LNCAP (cell line): ENCODE measurements at regions not wholly inside any gene's neighbourhood (a gene's known extent, or its start where the extent isn't known, plus 50 kb on each side); places are given as distances from the start of the nearest gene placed in this dataset.

Experiments used
- TF ChIP-seq, protein P1 (sequence below): fragments of 450-650 bp; IDR thresholded peaks from 2 replicates; pipeline ENCODE4 v1.5.1; 2017; ENCODE audit warnings: mild to moderate bottlenecking

GRCh38 chr4:14289708-14290107, 662.2 kb upstream of the BOD1L1 start:
- TF ChIP-seq, protein P1, sequence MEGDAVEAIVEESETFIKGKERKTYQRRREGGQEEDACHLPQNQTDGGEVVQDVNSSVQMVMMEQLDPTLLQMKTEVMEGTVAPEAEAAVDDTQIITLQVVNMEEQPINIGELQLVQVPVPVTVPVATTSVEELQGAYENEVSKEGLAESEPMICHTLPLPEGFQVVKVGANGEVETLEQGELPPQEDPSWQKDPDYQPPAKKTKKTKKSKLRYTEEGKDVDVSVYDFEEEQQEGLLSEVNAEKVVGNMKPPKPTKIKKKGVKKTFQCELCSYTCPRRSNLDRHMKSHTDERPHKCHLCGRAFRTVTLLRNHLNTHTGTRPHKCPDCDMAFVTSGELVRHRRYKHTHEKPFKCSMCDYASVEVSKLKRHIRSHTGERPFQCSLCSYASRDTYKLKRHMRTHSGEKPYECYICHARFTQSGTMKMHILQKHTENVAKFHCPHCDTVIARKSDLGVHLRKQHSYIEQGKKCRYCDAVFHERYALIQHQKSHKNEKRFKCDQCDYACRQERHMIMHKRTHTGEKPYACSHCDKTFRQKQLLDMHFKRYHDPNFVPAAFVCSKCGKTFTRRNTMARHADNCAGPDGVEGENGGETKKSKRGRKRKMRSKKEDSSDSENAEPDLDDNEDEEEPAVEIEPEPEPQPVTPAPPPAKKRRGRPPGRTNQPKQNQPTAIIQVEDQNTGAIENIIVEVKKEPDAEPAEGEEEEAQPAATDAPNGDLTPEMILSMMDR: no peak

- TF ChIP-seq, protein P1: no peak
Measured at GRCh38 chr4:14293582-14293981, 666.1 kb upstream of the BOD1L1 start.

DNA sequence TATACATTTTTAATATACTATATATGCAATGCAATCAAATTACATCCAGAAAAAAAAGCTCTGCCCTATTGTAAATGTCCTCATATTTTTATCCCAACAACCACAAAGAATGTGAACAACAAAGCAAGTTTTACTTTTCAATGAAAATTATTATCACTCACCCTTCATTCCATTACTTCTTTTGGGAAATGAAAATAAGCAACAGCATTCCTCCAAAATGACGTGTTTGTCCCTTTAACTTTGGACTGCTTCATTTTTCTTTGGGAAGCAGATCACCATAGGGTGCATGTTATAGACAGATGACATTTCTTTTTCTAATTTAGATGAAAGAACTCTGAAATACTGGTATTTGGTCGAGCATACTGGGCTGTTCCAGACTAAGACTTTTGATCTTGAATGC, 667.1 kb upstream of the BOD1L1 start:
- TF ChIP-seq, protein P1: no peak

GRCh38 chr4:14299166-14299565, 671.6 kb upstream of the BOD1L1 start:
- TF ChIP-seq, protein P1: no peak

GRCh38 chr4:14302021-14302420, 674.5 kb upstream of the BOD1L1 start:
- TF ChIP-seq, protein P1: no peak

- TF ChIP-seq, protein P1: no peak
Measured at GRCh38 chr4:14303856-14304255, 676.3 kb upstream of the BOD1L1 start.

GRCh38 chr4:14308229-14308651, 680.7 kb upstream of the BOD1L1 start:
- TF ChIP-seq, protein P1: no peak

DNA sequence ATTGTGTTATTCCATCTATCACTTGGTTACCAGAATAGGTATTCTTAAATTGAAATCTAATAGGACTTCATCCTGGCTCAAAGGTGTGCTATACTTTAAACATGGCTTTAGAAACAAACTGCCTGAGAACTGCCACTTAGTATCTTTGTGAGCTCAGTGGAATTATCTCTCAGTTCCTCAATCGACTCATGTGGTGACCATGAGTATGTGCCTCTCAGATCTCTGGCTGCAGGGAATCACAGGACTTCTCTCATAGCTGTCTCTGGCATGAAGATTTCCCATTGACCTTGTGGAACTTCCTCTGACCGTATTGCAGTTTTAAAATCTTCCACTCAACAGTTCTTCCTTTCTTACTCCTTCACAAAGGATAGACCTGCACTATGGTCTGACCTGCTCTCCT, 681.9 kb upstream of the BOD1L1 start:
- TF ChIP-seq, protein P1: no peak
